Nephron progenitor cell (in vitro differentiated cells): ENCODE measurements at regions not wholly inside any gene's neighbourhood (a gene's known extent, or its start where the extent isn't known, plus 50 kb on each side); places are given as distances from the start of the nearest gene placed in this dataset.
A peak's percentile ranks its signal among the peaks of the same experiment; 100 is the strongest.

Experiments used
- DNase-seq: peaks from one replicate; pipeline ENCODE4 v3.0.0; 2021
- H3K27ac Mint-ChIP-seq: 2 replicates; pipeline ENCODE4 v1.8.0; 2021; ENCODE audit warnings: mild to moderate bottlenecking, moderate library complexity, mixed read lengths
- H3K27me3 Mint-ChIP-seq: 2 replicates; pipeline ENCODE4 v1.8.0; 2021; ENCODE audit warnings: mild to moderate bottlenecking, low read depth, mixed read lengths; ENCODE audit not compliant: poor library complexity
- H3K36me3 Mint-ChIP-seq: 2 replicates; pipeline ENCODE4 v1.8.0; 2021; ENCODE audit warnings: low read depth, mixed read lengths
- H3K4me1 Mint-ChIP-seq: 2 replicates; pipeline ENCODE4 v1.8.0; 2021; ENCODE audit warnings: mixed read lengths
- H3K4me3 Mint-ChIP-seq: 2 replicates; pipeline ENCODE4 v1.8.0; 2021; ENCODE audit warnings: mild to moderate bottlenecking, moderate library complexity, mixed read lengths
- H3K9me3 Mint-ChIP-seq: 2 replicates; pipeline ENCODE4 v1.8.0; 2021; ENCODE audit warnings: mild to moderate bottlenecking, moderate library complexity, mixed read lengths
- TF ChIP-seq, protein P1 (sequence below): fragments of 200-600 bp; sonication (generic); IDR thresholded peaks from 2 replicates; pipeline ENCODE4 v1.5.0; 2021; ENCODE audit warnings: antibody characterized with exemption

DNA sequence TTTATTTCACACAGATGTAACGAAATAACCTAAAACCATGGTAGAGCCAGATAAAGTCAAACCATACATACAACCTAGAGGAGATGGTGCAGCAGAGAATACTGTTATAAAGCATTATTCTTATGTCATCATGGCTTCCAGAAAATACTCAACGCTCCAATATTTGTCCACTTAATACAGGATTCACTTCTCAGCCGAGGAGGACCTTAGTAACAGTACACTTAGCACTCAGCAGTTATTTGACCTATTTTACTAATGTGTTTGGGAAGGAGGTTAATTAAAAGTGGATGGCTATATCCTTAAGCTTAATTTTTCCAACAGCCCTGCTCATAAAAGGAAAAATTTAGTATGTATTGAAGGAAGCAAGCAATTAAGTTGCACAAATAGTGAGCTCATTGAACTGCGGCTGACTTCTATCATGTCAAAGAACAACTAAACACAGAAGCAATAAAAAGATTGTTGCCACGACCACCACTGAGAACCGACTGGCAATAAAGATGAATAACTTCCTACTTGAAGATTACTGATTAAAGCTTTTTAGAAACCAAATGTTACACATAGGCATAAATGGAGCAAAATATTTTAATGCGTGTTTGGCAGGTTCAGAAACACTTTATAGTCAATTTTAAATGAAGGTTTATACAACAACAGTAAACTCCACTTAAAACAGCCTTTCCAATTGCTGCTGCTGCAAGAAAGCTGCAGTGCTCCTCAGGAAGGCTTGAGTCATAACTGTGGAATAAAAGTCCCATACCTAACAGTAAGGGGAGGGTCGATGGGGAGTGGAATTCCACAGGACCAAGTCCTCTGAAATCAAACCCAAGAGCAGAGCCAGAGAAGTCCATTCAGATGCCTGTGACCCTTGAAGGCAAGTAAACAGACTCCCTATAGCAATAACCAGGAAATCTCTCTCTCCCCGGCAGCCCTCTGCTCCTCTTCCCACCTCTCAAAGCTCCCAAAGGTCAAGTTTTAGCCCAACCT lies 218.9 kb upstream of the CDKN3 start:
- TF ChIP-seq, protein P1, sequence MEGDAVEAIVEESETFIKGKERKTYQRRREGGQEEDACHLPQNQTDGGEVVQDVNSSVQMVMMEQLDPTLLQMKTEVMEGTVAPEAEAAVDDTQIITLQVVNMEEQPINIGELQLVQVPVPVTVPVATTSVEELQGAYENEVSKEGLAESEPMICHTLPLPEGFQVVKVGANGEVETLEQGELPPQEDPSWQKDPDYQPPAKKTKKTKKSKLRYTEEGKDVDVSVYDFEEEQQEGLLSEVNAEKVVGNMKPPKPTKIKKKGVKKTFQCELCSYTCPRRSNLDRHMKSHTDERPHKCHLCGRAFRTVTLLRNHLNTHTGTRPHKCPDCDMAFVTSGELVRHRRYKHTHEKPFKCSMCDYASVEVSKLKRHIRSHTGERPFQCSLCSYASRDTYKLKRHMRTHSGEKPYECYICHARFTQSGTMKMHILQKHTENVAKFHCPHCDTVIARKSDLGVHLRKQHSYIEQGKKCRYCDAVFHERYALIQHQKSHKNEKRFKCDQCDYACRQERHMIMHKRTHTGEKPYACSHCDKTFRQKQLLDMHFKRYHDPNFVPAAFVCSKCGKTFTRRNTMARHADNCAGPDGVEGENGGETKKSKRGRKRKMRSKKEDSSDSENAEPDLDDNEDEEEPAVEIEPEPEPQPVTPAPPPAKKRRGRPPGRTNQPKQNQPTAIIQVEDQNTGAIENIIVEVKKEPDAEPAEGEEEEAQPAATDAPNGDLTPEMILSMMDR = no peak
- Mint-ChIP-seq H3K27ac (peak overlapping the region; percentile 74), H3K4me3 (peak overlapping the region; percentile 48), H3K9me3 (no peaks in the 10 kb centered on the region), H3K36me3 (no peaks in the 10 kb centered on the region), H3K4me1 (peaks cover 91% of the 10 kb centered on the region), H3K27me3 (no peaks in the 10 kb centered on the region)
- DNase-seq = peak; percentile 17

DNA sequence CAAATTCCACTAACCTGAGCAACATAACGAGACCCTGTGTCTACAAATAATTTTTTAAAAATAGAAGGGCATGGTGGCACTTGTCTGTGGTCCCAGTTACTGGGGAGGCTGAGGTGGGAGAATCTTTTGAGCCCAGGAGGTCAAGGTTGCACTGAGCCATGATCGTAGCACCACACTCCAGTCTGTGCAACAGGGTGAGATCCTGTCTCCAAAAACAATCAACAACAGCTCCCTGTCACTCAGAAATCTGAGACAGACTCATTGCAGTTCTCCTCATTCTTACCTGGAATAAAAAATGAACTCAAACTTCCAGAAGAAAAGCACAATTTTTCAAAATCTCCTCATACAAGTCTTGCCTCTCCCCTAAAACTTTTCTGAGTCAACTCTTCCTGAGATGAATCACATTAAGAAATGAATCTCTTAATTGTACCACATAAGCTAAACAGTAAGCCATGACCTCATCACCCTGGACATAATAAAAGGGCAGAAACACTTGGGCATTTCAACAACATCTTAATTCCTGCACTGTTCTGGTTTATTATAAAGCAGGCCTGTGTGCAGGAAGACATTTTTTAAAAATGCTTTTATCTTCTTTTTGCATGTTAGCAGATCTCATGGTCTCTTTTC lies 214.3 kb upstream of the CDKN3 start:
- H3K27me3 Mint-ChIP-seq = no peaks in the 10 kb centered on the region
- DNase-seq = no peak
- no peaks in the 10 kb centered on the region for H3K9me3 Mint-ChIP-seq
- no peaks in the 10 kb centered on the region for H3K36me3 Mint-ChIP-seq
- peak overlapping the region; percentile 13 for H3K27ac Mint-ChIP-seq
- H3K4me1 Mint-ChIP-seq = peaks cover 88% of the 10 kb centered on the region
- no peak overlapping the region for H3K4me3 Mint-ChIP-seq
- TF ChIP-seq, protein P1 = no peak

DNA sequence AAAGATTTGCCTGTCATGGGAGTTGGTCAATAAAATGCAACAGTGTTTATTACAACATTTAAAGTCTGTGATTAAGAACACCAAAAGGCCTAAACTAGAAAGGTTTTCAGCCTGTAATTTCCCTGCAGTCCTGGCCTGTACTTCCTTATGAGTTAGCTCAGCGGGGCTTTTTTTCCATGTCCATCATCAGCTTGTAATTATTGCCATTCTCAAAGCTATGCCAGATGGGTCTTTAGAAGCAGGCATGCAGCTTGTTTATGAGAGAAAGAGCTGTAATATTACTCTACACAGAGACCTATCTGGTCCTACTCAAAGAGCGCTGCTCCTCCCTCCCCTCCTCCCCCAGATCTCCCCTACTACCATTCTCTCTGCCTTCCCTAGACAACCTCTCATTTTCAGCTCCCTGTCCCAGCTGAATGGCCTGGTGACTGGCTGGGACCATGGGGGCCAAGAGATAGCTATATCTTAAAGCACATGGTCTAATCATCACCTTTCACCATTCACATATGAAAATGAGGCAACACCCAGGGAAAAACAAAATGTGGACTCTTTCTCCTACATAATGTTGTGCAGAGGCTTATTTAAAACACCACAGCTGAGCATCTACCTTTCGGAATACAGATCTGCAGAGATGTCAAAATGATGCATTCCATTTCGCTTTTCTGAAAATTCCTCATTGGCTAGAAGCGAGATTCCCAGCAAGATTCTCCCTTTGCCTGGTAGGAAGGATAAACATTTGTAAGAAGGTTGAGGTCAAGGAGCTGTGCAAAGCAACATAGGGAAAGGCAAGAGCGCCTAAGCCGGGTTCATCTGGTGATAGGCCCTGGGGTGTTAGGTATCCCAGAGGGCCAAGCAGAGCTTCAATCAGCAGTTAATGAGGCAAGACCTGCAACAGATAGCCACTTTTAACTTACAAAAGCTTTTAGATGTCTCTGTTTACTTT lies 209.7 kb upstream of the CDKN3 start:
- peak overlapping the region; percentile 45 for H3K4me3 Mint-ChIP-seq
- H3K4me1 Mint-ChIP-seq = peaks cover 79% of the 10 kb centered on the region
- no peaks in the 10 kb centered on the region for H3K27me3 Mint-ChIP-seq
- peaks cover 6% of the 10 kb centered on the region for H3K9me3 Mint-ChIP-seq
- H3K27ac Mint-ChIP-seq = peak overlapping the region; percentile 97
- TF ChIP-seq, protein P1 = no peak
- peak; percentile 41 for DNase-seq
- peaks cover 3% of the 10 kb centered on the region for H3K36me3 Mint-ChIP-seq

DNA sequence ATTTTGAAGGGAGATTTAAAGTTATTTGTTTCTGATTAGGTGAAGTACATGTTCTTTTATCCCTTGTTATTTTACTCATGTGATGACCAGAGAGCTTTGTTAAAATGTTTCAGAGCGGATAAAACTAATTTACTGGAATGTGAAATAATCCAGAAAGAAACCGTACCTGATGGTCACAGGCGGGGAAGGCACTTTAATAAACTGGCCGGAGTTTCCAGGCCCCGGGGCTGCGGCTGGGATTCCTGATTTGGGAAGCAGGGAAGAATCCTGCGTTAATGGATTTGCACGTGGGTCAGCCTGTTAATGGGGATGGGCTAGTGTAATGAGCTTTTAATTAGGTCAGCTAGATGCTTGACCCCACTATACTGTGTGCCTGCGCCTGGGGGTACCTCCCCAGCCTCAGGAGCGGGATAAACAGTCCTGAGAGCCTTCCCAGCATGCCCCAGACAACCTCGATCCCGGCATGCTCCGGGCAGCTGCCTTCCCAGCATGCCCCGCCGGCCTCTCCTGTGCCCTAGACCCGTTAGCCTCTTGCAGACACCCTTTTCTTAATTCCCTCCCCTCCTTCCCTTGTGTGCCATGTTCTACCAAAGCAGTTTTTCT lies 208.6 kb upstream of the CDKN3 start:
- Mint-ChIP-seq H3K4me1 (peaks cover 72% of the 10 kb centered on the region), H3K27ac (peak overlapping the region; percentile 97), H3K27me3 (no peaks in the 10 kb centered on the region), H3K9me3 (peaks cover 9% of the 10 kb centered on the region), H3K4me3 (peak overlapping the region; percentile 5), H3K36me3 (peaks cover 6% of the 10 kb centered on the region)
- DNase-seq = peak; percentile 22
- TF ChIP-seq, protein P1 = no peak

DNA sequence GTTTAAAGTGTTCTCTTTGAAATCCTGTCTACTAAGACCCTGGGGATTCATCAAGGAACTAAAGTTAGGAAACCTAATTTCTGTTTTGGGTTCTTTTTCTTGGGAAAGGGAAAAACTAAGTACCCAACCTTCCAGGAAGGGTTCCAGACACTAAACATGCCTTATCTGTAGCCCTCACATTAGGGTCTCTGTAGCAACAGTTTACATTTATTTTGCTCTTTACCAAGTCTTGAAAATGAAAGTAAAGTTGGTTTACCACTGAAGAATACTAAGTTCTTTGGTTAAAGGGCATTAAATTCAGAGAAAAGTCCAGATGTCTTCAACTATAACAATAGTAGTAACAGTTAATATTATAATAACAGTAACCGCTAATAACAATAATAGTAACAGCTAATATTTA lies 207.5 kb upstream of the CDKN3 start:
- H3K4me1 Mint-ChIP-seq = peaks cover 68% of the 10 kb centered on the region
- peaks cover 6% of the 10 kb centered on the region for H3K36me3 Mint-ChIP-seq
- H3K27me3 Mint-ChIP-seq = no peaks in the 10 kb centered on the region
- peaks cover 9% of the 10 kb centered on the region for H3K9me3 Mint-ChIP-seq
- TF ChIP-seq, protein P1 = no peak
- DNase-seq = no peak
- peak overlapping the region; percentile 83 for H3K27ac Mint-ChIP-seq
- H3K4me3 Mint-ChIP-seq = no peak overlapping the region
